ENCODE measurements at regions not wholly inside any gene's neighbourhood (a gene's known extent, or its start where the extent isn't known, plus 50 kb on each side); places are given as distances from the start of the nearest gene placed in this dataset.

DNA sequence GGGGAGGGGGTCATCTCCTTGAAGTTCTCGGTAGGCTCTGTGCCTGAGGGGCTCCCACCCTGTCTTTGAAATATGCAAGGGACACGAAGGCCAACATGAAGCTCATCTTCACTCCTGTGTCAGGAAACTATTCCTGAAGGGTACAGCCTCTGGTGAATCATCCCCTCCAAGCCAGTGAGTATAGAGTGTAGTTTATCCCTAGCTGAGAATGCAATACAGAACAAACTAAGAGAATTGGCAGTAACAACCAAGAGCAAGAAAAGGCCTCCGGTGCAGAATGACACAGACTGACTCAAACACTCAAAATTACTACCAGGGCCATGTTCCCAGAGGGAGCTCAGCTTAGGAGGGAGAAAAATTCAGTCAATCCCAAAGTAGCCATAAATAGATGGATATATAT, 413.3 kb downstream of the BCL11A start:
- no peak for TF ChIP-seq POLR2A (IDR thresholded peaks at IDR 0.05; ENCODE audit: control extremely low read depth in 1 of 2, low read depth in 2 of 2, low read length in 2 of 2)
- TF ChIP-seq, protein P1, sequence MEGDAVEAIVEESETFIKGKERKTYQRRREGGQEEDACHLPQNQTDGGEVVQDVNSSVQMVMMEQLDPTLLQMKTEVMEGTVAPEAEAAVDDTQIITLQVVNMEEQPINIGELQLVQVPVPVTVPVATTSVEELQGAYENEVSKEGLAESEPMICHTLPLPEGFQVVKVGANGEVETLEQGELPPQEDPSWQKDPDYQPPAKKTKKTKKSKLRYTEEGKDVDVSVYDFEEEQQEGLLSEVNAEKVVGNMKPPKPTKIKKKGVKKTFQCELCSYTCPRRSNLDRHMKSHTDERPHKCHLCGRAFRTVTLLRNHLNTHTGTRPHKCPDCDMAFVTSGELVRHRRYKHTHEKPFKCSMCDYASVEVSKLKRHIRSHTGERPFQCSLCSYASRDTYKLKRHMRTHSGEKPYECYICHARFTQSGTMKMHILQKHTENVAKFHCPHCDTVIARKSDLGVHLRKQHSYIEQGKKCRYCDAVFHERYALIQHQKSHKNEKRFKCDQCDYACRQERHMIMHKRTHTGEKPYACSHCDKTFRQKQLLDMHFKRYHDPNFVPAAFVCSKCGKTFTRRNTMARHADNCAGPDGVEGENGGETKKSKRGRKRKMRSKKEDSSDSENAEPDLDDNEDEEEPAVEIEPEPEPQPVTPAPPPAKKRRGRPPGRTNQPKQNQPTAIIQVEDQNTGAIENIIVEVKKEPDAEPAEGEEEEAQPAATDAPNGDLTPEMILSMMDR (IDR thresholded peaks at IDR 0.05; ENCODE audit: control extremely low read depth in 1 of 3, insufficient read depth in 1 of 3, low read depth in 1 of 3, low read length in 3 of 3), result no peak
- TF ChIP-seq SP2 (IDR thresholded peaks at IDR 0.05; ENCODE audit: low read length), result no peak
- no peak for TF ChIP-seq POLR2AphosphoS5 (IDR thresholded peaks at IDR 0.05; ENCODE audit: low read depth, low read length)
- no peak for TF ChIP-seq RAD21 (IDR thresholded peaks at IDR 0.05 in 1 of 2, conservative IDR thresholded peaks at IDR 0.05 in 1 of 2; ENCODE audit: low read depth in 2 of 2, low read length in 2 of 2)
